Activated naive CD8-positive, alpha-beta T cell (primary cell): ENCODE measurements at regions not wholly inside any gene's neighbourhood (a gene's known extent, or its start where the extent isn't known, plus 50 kb on each side); places are given as distances from the start of the nearest gene placed in this dataset.
A peak's percentile ranks its signal among the peaks of the same experiment; 100 is the strongest.
"Not testable (repeated sequence)": the region's sequence is repeated elsewhere in the genome, so short reads cannot be mapped to it uniquely, and the experiment has no call there.

Experiments
- H3K27ac Mint-ChIP-seq: one replicate; pipeline ENCODE4 v1.8.0; 2021; ENCODE audit warnings: mixed read lengths
- H3K27me3 Mint-ChIP-seq: one replicate; pipeline ENCODE4 v1.8.0; 2021; ENCODE audit warnings: mixed read lengths
- H3K36me3 Mint-ChIP-seq: one replicate; pipeline ENCODE4 v1.8.0; 2021; ENCODE audit warnings: mixed read lengths
- H3K4me1 Mint-ChIP-seq: one replicate; pipeline ENCODE4 v1.8.0; 2021; ENCODE audit warnings: low read depth, mixed read lengths
- H3K4me3 Mint-ChIP-seq: one replicate; pipeline ENCODE4 v1.8.0; 2021; ENCODE audit warnings: mild to moderate bottlenecking, mixed read lengths
- H3K9me3 Mint-ChIP-seq: one replicate; pipeline ENCODE4 v1.8.0; 2021; ENCODE audit warnings: low read depth, mixed read lengths

DNA sequence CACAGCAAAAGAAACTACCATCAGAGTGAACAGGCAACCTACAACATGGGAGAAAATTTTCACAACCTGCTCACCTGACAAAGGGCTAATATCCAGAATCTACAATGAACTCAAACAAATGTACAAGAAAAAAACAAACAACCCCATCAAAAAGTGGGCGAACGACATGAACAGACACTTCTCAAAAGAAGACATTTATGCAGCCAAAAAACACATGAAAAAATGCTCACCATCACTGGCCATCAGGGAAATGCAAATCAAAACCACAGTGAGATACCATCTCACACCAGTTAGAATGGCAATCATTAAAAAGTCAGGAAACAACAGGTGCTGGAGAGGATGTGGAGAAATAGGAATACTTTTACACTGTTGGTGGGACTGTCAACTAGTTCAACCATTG, 207.8 kb downstream of the USP6NL start:
- H3K9me3 Mint-ChIP-seq, H3K27me3 Mint-ChIP-seq, H3K36me3 Mint-ChIP-seq: not testable (repeated sequence)
- H3K4me1 Mint-ChIP-seq: peaks cover 74% of the 10 kb centered on the region
- H3K4me3 Mint-ChIP-seq: peak overlapping the region; percentile 68
- peak overlapping the region; percentile 93 for H3K27ac Mint-ChIP-seq

DNA sequence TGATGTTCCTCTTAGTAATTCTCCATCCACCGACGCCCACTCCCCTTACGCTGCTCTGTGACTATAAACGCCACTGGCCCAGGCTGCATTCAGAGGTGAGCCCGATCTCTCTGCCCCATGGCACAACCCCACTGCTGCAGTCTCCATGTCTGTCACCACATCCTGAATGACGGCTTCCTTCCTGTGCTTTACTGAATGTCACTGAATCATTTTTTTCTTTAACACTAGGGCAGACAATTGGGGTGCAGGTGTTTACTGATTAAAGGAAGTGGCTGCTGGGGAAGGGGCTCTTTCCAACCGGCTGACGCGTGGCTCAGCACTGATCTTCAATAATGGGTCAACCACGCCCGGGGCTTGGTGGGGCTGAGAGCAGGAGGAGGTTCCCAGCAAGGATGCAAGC, 208.3 kb downstream of the USP6NL start:
- Mint-ChIP-seq H3K9me3 (peaks cover 7% of the 10 kb centered on the region), H3K27me3 (no peaks in the 10 kb centered on the region), H3K27ac (peak overlapping the region; percentile 93), H3K4me3 (peak overlapping the region; percentile 68), H3K36me3 (peaks cover 3% of the 10 kb centered on the region), H3K4me1 (peaks cover 74% of the 10 kb centered on the region)

DNA sequence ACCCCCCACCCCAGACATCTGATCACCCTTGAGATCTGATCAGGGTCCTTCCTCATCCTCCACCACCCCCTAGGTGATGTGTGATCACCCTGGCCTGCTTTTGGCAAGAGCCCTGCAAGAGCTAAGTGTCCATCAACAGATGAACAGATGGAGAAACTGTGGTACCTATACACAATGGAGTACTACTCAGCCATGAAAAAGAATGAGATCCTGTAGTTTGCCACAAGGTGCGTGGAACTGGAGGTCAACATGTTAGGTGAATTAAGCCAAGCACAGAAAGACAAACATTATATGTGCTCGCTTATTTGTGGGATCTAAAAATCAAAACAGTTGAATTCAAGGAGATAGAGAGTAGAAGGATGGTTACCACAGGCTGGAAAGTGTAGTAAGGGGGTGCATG, 209.1 kb downstream of the USP6NL start:
- peaks cover 3% of the 10 kb centered on the region for H3K36me3 Mint-ChIP-seq
- peak overlapping the region; percentile 47 for H3K27ac Mint-ChIP-seq
- H3K4me1 Mint-ChIP-seq: peaks cover 73% of the 10 kb centered on the region
- H3K9me3 Mint-ChIP-seq: peaks cover 4% of the 10 kb centered on the region
- H3K4me3 Mint-ChIP-seq: peak overlapping the region; percentile 6
- no peaks in the 10 kb centered on the region for H3K27me3 Mint-ChIP-seq

DNA sequence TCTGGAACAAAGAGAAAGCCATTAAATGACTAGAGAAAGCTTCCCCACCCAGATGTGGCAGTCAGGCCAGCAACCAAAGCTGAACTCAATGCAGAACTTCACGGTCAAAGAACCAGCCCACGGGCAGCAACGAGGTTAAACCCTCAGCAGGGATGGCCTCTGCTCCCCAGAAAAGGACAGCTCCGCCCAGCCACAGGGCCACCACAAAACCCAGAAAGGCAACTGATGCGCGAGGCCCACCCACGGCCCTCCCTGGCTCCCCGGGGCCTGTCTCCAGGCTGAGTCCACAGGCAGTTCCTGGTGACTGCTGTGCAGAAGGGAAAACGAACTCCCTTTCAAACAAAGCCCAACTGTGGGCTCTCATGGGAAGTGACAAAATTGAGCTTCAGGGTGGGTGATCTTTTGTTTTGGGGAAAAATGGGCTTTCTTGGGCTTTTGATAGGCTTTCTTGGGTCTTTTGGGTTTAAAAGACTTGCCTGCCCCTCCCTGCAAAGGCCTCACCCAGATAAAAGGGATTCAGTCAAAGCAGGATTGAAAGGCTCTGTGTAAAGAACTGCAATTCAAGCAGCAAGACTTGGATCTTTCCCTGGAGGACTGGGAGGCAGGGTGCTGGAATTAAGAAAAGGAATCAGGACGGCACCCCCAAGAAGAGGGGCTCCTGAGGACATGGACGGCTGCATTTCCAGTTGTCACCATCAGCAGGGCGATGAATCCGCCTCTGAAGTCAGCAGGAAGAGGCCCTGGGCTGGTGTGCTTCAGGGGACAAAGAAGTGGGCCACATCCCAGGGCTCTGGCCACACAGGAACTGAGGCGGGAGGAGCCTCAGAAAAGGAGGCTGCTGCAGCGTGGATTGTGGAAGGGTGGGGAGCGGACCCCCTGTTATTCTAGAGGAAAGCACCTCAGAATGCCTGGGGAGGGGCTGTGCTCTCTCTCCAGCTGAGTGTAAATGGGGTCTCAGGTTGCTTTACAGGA, 209.9 kb downstream of the USP6NL start:
- Mint-ChIP-seq H3K27ac (peak overlapping the region; percentile 47), H3K4me3 (peak overlapping the region; percentile 30), H3K4me1 (peaks cover 65% of the 10 kb centered on the region), H3K27me3 (no peaks in the 10 kb centered on the region), H3K36me3 (no peaks in the 10 kb centered on the region), H3K9me3 (peaks cover 4% of the 10 kb centered on the region)

DNA sequence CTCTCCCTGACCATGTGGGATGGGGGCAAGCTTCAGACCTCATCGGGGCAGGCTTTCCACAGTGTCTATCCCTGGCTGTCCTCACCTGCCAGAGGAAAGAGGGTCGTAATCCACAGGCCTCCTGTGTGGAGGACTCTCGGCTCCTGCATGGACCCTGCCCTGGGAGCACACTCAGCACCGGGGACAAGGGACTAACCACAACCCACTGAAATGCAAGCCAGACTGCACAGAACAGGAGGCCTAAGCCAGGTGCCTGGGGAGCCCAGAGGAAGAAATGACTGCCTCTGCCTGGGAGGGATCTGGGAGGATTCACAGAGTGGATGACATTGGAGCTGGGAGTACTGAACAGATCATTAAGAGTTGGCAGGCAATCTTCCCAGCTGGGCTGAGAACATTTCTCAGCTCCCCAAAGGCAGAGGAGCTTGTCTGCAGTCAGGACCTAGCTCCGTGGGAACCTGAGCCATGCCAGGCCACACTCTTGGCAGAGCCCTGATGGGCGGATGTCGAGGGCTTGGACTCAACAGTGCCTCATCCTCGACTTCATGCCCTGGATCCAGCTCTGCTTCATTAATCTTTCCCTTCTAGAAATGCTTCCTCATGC, 213.4 kb downstream of the USP6NL start:
- no peak overlapping the region for H3K27ac Mint-ChIP-seq
- no peak overlapping the region for H3K4me3 Mint-ChIP-seq
- H3K27me3 Mint-ChIP-seq: no peaks in the 10 kb centered on the region

DNA sequence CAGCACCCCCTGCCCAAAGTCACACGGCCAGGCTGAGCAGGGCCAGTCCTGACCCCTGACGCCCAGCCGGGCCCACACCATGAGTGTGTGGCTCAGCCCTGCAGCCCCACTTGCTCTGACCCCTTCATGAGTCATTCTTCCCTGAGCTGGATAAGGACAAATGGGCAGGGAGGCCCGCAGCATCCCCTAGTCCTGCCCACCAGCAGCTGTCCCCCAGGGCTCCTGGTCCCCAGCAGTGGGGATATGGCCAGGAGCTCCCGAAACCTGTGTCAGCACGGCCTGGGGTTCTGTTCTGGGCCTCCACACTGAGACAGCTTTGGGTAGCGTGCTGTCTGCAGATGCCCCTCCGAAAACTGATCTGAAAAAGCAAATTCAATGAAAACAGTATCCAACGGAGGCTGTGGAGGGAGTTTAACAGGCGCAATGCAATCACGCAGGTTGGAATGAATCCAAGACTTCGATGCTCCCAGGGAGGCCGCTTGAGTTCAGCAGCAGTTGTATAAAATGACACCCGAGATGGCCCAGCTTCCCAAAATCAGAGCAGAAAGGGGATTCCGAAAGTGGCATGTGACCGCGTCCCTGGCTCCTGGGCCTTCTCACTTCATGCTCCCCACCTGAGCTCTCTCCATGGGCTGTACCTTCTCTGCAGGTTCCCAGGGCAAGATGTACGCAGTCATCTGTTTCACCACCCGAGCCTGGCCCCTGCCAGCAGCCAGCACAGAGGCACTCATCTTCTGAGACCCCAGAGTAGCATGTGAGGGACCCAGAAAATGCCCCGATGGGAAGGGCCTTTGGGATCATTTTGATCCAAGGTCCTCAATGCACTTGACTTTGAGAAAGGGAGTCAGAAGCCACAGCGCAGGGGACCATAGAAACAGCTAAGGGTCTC, 214.1 kb downstream of the USP6NL start:
- H3K4me3 Mint-ChIP-seq: no peak overlapping the region
- H3K27me3 Mint-ChIP-seq: no peaks in the 10 kb centered on the region
- no peak overlapping the region for H3K27ac Mint-ChIP-seq
- peaks cover 39% of the 10 kb centered on the region for H3K4me1 Mint-ChIP-seq
- H3K36me3 Mint-ChIP-seq: peaks cover 2% of the 10 kb centered on the region
- H3K9me3 Mint-ChIP-seq: peaks cover 4% of the 10 kb centered on the region

More for the DNA sequence above, 213.4 kb downstream of the USP6NL start:
- Mint-ChIP-seq H3K9me3 (peaks cover 4% of the 10 kb centered on the region), H3K4me1 (peaks cover 46% of the 10 kb centered on the region), H3K36me3 (no peaks in the 10 kb centered on the region)

DNA sequence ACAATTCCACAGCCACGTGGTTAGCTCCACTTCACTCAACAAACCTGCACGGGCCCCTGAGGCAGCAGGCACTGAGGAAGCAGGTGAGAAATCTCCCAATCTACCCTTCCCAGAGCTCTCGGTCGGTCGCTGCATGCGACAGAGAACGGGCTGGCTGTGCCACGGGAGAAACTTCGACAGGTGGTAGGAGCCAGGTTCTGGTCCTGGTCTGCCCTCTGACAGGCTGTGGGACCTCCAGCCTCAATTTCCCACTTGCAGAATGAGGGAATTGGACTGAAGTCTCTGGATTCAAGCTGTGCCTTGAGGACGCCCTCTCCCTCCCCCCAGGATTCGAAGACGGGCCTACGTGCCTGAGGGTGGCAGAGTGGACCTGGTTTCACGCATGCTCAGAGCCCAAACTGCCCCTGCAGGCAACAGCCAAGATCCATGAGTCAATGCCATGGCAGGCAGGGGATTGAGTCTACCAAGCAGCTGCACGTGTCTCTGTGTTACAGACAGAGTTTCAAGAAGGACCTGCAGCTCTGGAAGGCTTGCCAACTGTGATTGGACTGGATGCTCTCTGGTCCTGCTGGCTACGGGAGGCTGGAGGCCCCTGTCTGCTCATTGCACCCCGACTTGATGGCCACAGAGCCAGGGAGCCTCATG, 215.0 kb downstream of the USP6NL start:
- Mint-ChIP-seq H3K27me3 (no peaks in the 10 kb centered on the region), H3K4me3 (no peak overlapping the region), H3K9me3 (peaks cover 4% of the 10 kb centered on the region), H3K27ac (no peak overlapping the region), H3K4me1 (peaks cover 30% of the 10 kb centered on the region), H3K36me3 (peaks cover 2% of the 10 kb centered on the region)

DNA sequence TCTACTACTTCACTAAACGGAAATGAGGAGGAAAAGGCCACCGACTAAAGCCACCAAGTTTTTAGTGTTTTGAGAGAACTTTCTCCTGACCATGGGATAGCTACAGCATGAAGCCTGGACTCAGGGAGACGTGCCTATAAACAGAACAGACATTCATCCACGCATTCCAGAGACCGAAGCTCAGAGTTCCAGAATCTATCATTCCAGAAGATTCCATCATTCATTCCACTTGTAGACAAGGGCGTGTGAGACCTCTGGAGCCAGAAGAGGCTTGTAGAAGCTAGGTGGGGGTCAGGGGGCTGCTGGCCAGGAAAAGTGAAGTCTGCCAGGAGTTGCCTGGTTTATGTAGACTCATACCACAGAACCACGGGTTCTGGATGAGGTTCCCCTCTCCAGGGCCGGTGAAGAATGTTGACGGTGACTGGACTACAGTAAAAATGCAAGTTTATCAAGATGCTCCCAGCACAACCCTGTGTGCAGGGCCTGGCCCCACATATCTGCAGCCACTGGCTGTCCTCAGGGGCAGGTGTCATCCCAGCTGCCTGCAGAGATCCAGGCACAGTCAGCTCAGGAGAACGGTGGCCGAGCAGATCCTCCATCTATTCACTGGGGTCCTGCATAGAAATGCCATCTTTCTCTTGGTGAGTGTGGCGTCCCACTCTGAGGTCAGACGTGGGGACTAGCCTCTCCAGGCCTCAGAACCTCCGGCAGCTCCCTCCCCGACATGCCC, 215.7 kb downstream of the USP6NL start:
- no peaks in the 10 kb centered on the region for H3K27me3 Mint-ChIP-seq
- H3K9me3 Mint-ChIP-seq: peaks cover 4% of the 10 kb centered on the region
- H3K36me3 Mint-ChIP-seq: peaks cover 2% of the 10 kb centered on the region
- H3K4me1 Mint-ChIP-seq: peaks cover 23% of the 10 kb centered on the region
- no peak overlapping the region for H3K4me3 Mint-ChIP-seq
- no peak overlapping the region for H3K27ac Mint-ChIP-seq

DNA sequence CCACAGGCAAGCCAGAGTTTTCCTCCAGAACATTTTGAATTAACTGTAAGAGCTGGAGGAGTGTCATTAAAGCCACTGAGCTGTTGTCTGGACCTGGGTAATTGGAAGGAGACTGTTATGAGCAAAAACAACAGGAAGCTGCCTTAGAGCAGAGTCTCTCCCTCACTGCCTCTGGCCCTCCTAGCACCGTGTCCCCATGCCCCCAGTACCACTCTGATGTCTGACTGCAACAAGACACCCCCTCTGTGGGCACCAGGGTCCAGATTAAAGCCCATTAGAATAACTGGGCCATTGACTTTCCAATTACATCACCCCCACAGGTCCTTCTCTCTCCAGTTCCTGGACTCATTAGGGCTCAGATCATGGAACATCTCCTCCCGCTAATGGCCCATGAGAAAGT, 216.3 kb downstream of the USP6NL start:
- H3K4me3 Mint-ChIP-seq: no peak overlapping the region
- H3K9me3 Mint-ChIP-seq: peaks cover 4% of the 10 kb centered on the region
- H3K4me1 Mint-ChIP-seq: peaks cover 18% of the 10 kb centered on the region
- peaks cover 2% of the 10 kb centered on the region for H3K36me3 Mint-ChIP-seq
- H3K27ac Mint-ChIP-seq: no peak overlapping the region
- no peaks in the 10 kb centered on the region for H3K27me3 Mint-ChIP-seq

DNA sequence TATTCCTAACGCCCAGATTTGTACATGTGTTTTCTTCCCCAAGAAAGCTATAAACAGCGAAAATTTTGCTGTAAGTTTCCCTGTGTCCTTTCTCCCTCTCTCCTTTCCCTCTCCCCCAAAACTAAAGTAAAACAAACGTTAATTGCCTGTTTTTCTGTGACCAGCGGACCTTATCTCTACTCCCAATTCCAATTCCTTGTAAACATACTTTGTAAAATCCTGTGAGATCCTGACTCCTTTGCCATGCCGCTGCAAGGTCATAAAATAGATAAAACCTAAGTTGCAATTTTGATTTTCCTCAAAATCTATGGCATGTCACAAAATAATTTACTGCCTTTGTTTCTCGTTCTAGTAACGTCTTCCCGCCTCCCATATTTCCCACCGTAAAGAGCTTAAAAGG, 217.6 kb downstream of the USP6NL start:
- H3K27me3 Mint-ChIP-seq: no peaks in the 10 kb centered on the region

DNA sequence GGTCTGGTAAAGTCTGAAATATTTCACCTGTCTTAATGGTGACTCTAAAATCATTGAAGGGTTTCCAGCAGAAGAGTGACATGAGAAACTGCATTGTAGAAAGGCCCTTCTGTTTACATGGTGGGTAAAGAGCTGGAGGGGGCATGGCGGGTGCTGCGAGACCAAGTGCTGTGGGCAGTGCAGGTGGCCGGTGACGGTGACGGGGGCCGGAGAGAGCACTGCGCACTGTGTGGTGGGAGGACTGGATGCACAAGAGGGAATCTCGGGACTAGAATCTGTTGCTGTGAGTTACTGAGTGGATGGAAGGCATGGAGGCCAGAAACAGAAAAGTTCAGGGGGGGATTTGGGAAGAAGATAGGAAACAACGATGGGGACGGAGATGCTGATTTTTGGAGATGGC, 218.7 kb downstream of the USP6NL start:
- H3K4me3 Mint-ChIP-seq: no peak overlapping the region
- H3K27ac Mint-ChIP-seq: no peak overlapping the region
- peaks cover 3% of the 10 kb centered on the region for H3K4me1 Mint-ChIP-seq
- no peaks in the 10 kb centered on the region for H3K27me3 Mint-ChIP-seq
- H3K9me3 Mint-ChIP-seq: no peaks in the 10 kb centered on the region
- peaks cover 2% of the 10 kb centered on the region for H3K36me3 Mint-ChIP-seq

More for the DNA sequence above, 217.6 kb downstream of the USP6NL start:
- Mint-ChIP-seq H3K4me1 (peaks cover 9% of the 10 kb centered on the region), H3K27ac (no peak overlapping the region), H3K36me3 (peaks cover 2% of the 10 kb centered on the region), H3K9me3 (no peaks in the 10 kb centered on the region), H3K4me3 (no peak overlapping the region)

DNA sequence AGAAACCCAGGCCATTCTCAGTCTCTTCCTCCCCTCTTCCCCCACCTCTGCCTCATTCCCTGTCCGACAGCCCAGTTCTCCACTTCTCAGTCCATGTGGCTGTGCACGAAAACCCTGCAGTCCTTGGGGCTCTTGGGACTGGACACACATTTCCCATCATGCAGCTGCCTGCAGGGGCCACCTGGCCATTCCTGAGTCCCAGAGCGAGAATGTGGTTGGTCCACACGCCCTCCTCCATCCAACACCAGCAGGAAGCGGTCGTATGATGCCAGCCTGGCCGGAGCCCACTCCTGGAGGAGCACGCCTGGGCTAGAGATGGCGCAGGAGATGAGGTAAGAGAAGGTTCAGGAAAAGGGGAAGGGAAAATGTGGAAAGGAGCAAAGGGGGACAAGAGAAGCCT, 222.5 kb downstream of the USP6NL start:
- H3K4me3 Mint-ChIP-seq: no peak overlapping the region
- peaks cover 4% of the 10 kb centered on the region for H3K36me3 Mint-ChIP-seq
- H3K27ac Mint-ChIP-seq: no peak overlapping the region
- H3K27me3 Mint-ChIP-seq: no peaks in the 10 kb centered on the region
- no peaks in the 10 kb centered on the region for H3K9me3 Mint-ChIP-seq
- H3K4me1 Mint-ChIP-seq: no peaks in the 10 kb centered on the region

DNA sequence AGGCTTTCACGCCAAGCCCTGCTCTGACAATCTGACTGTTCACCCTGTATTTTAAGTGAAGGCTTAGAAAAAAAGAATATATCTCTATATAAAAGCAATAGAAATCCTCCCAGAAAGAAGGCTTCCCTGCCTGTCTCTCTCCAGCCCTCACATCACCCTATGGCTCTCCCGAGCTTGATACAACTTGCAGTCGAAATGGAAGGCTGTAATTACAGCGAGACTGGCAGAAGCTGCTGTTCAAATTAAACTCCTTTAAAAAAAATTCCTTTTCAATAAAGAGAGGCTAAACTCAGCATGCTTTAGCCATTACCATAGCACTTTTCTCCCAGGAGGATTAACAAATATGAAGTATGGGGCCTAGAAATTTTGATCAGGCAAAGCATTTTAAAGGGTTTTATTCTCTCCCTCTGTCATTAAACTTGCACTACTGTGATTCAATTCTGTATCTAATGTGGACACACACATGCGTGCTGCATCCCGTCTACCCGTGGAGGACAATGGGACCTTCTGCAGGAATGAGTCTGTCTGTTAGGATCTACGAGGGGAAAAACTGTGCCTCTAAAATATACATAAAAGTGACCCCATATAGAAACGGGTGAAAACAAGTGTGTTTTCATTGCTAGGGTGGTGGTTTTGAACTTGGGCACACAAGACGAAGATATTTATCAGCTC, 223.8 kb downstream of the USP6NL start:
- Mint-ChIP-seq H3K27ac (no peak overlapping the region), H3K27me3 (no peaks in the 10 kb centered on the region), H3K36me3 (peaks cover 3% of the 10 kb centered on the region), H3K9me3 (no peaks in the 10 kb centered on the region), H3K4me3 (no peak overlapping the region), H3K4me1 (no peaks in the 10 kb centered on the region)
